Astrocyte (in vitro differentiated cells and primary cell): ENCODE measurements at regions not wholly inside any gene's neighbourhood (a gene's known extent, or its start where the extent isn't known, plus 50 kb on each side); places are given as distances from the start of the nearest gene placed in this dataset.
"Not testable (repeated sequence)": the region's sequence is repeated elsewhere in the genome, so short reads cannot be mapped to it uniquely, and the experiment has no call there.

Source experiments
- DNase-seq: peaks from one replicate; pipeline ENCODE4 v3.0.0-alpha.2; 2010; ENCODE audit warnings: low read depth
- FAIRE-seq: peaks from 2 replicates; lab custom pipeline; 2011; peaks lifted over from hg19 to GRCh38; lab: Jason Lieb, UNC
- H2AFZ ChIP-seq: 2 replicates; pipeline ENCODE4 v1.6.0; 2012; ENCODE audit warnings: low read depth, low read length, inconsistent platforms
- H3K27ac ChIP-seq: 2 replicates; pipeline ENCODE4 v1.5.1; 2011; ENCODE audit warnings: low read depth, low read length, inconsistent platforms
- H3K27me3 ChIP-seq: 2 replicates; pipeline ENCODE4 v1.6.0; 2011; ENCODE audit warnings: low read length, inconsistent platforms; ENCODE audit not compliant: insufficient read depth
- H3K36me3 ChIP-seq: 2 replicates; pipeline ENCODE4 v1.5.1; 2011; ENCODE audit warnings: low read length, inconsistent platforms; ENCODE audit not compliant: insufficient read depth
- H3K4me1 ChIP-seq: 2 replicates; pipeline ENCODE4 v1.5.1; 2011; ENCODE audit warnings: low read length, inconsistent platforms; ENCODE audit not compliant: insufficient read depth
- H3K4me2 ChIP-seq: 2 replicates; pipeline ENCODE4 v1.6.0; 2012; ENCODE audit warnings: low read length, inconsistent platforms
- H3K4me3 ChIP-seq: 2 replicates; pipeline ENCODE4 v1.5.1; 2011; ENCODE audit warnings: low read depth, mild to moderate bottlenecking, low read length, inconsistent platforms; ENCODE audit not compliant: insufficient read depth
- H3K79me2 ChIP-seq: 2 replicates; pipeline ENCODE4 v1.6.0; 2012; ENCODE audit warnings: mild to moderate bottlenecking, low read length, inconsistent platforms; ENCODE audit not compliant: insufficient read depth
- H3K9ac ChIP-seq: 2 replicates; pipeline ENCODE4 v1.6.0; 2012; ENCODE audit warnings: mild to moderate bottlenecking, low read length, inconsistent platforms
- H3K9me3 ChIP-seq: 2 replicates; pipeline ENCODE4 v1.5.1; 2012; ENCODE audit warnings: low read depth, mild to moderate bottlenecking, low read length, inconsistent platforms; ENCODE audit not compliant: insufficient read depth
- H4K20me1 ChIP-seq: 2 replicates; pipeline ENCODE4 v1.6.0; 2012; ENCODE audit warnings: low read length, inconsistent platforms; ENCODE audit not compliant: insufficient read depth
- H3K27ac Mint-ChIP-seq: one replicate; pipeline ENCODE4 v1.8.0; 2021; ENCODE audit warnings: mild to moderate bottlenecking, mixed read lengths; ENCODE audit not compliant: unreplicated experiment
- H3K27me3 Mint-ChIP-seq: one replicate; pipeline ENCODE4 v1.8.0; 2021; ENCODE audit warnings: low read depth, mixed read lengths; ENCODE audit not compliant: unreplicated experiment
- H3K36me3 Mint-ChIP-seq: one replicate; pipeline ENCODE4 v1.8.0; 2021; ENCODE audit warnings: low read depth, mixed read lengths; ENCODE audit not compliant: unreplicated experiment
- H3K4me1 Mint-ChIP-seq: one replicate; pipeline ENCODE4 v1.8.0; 2021; ENCODE audit warnings: low read depth, mixed read lengths; ENCODE audit not compliant: unreplicated experiment
- H3K4me3 Mint-ChIP-seq: one replicate; pipeline ENCODE4 v1.8.0; 2021; ENCODE audit warnings: mild to moderate bottlenecking, moderate library complexity, mixed read lengths; ENCODE audit not compliant: unreplicated experiment
- H3K9me3 Mint-ChIP-seq: one replicate; pipeline ENCODE4 v1.8.0; 2021; ENCODE audit warnings: mild to moderate bottlenecking, mixed read lengths; ENCODE audit not compliant: unreplicated experiment
- CTCF ChIP-seq: IDR thresholded peaks from 2 replicates; pipeline ENCODE4 v1.5.1; 2011; ENCODE audit warnings: low read depth, mild to moderate bottlenecking, inconsistent platforms, low read length, moderate library complexity; ENCODE audit not compliant: insufficient read depth
- EZH2 ChIP-seq: IDR thresholded peaks from 2 replicates; pipeline ENCODE4 v1.6.1; 2012; ENCODE audit warnings: mild to moderate bottlenecking, low read length, inconsistent platforms; ENCODE audit not compliant: insufficient read depth

- peak; percentile 88 for FAIRE-seq
- Mint-ChIP-seq H3K9me3 (peaks cover 8% of the 10 kb centered on the region), H3K27me3 (peaks cover 9% of the 10 kb centered on the region), H3K27ac (no peak overlapping the region), H3K4me3 (peak overlapping the region; percentile 31), H3K36me3 (no peaks in the 10 kb centered on the region), H3K4me1 (peaks cover 10% of the 10 kb centered on the region)
- Histone ChIP-seq H4K20me1 (peaks cover 27% of the 10 kb centered on the region), H3K4me3 (no peak overlapping the region), H3K9ac (peak overlapping the region; percentile 60), H3K27ac (peak overlapping the region; percentile 70), H3K4me1 (peaks cover 22% of the 10 kb centered on the region), H3K36me3 (no peaks in the 10 kb centered on the region), H3K27me3 (no peaks in the 10 kb centered on the region), H3K4me2 (peak overlapping the region; percentile 69), H2AFZ (no peak overlapping the region), H3K9me3 (peaks cover 3% of the 10 kb centered on the region), H3K79me2 (peaks cover 68% of the 10 kb centered on the region)
- peak; percentile 94 for DNase-seq
- TF ChIP-seq EZH2 (no peak), CTCF (no peak)
Measured at GRCh38 chr17:77332981-77333685, 192.4 kb downstream of the SEC14L1 start.

GRCh38 chr17:77337150-77337549, 196.4 kb downstream of the SEC14L1 start:
- peaks cover 4% of the 10 kb centered on the region for H3K4me1 Mint-ChIP-seq
- H2AFZ ChIP-seq = no peak overlapping the region
- H3K4me1 ChIP-seq = peaks cover 15% of the 10 kb centered on the region
- H3K79me2 ChIP-seq = peaks cover 36% of the 10 kb centered on the region
- H3K27me3 Mint-ChIP-seq = no peaks in the 10 kb centered on the region
- H3K4me2 ChIP-seq = no peak overlapping the region
- H3K27ac ChIP-seq = no peak overlapping the region
- no peak overlapping the region for H3K4me3 Mint-ChIP-seq
- H3K9me3 Mint-ChIP-seq = peaks cover 8% of the 10 kb centered on the region
- no peaks in the 10 kb centered on the region for H3K27me3 ChIP-seq
- TF ChIP-seq CTCF (no peak), EZH2 (no peak)
- no peaks in the 10 kb centered on the region for H3K36me3 ChIP-seq
- DNase-seq (no peak), FAIRE-seq (no peak)
- no peak overlapping the region for H3K27ac Mint-ChIP-seq
- H3K4me3 ChIP-seq = no peak overlapping the region
- peaks cover 3% of the 10 kb centered on the region for H3K9me3 ChIP-seq
- no peak overlapping the region for H3K9ac ChIP-seq
- peaks cover 9% of the 10 kb centered on the region for H4K20me1 ChIP-seq
- H3K36me3 Mint-ChIP-seq = no peaks in the 10 kb centered on the region

- H3K79me2 ChIP-seq = peaks cover 47% of the 10 kb centered on the region
- Mint-ChIP-seq H3K9me3 (peaks cover 21% of the 10 kb centered on the region), H3K27me3 (no peaks in the 10 kb centered on the region), H3K36me3 (peaks cover 3% of the 10 kb centered on the region), H3K4me3 (no peak overlapping the region), H3K27ac (no peak overlapping the region), H3K4me1 (peaks cover 6% of the 10 kb centered on the region)
- peaks cover 8% of the 10 kb centered on the region for H3K4me1 ChIP-seq
- TF ChIP-seq EZH2 (no peak), CTCF (no peak)
- FAIRE-seq = no peak
- no peak overlapping the region for H2AFZ ChIP-seq
- no peak overlapping the region for H3K27ac ChIP-seq
- H3K4me2 ChIP-seq = no peak overlapping the region
- peaks cover 3% of the 10 kb centered on the region for H3K9me3 ChIP-seq
- no peaks in the 10 kb centered on the region for H3K36me3 ChIP-seq
- H3K4me3 ChIP-seq = no peak overlapping the region
- no peak for DNase-seq
- no peaks in the 10 kb centered on the region for H3K27me3 ChIP-seq
- no peak overlapping the region for H3K9ac ChIP-seq
- H4K20me1 ChIP-seq = peaks cover 35% of the 10 kb centered on the region
Measured at GRCh38 chr17:77341069-77341541, 200.3 kb downstream of the SEC14L1 start.

- not testable (repeated sequence) for H3K4me3 ChIP-seq, H3K36me3 Mint-ChIP-seq, H3K27me3 Mint-ChIP-seq, H3K36me3 ChIP-seq, H3K4me3 Mint-ChIP-seq, H3K4me1 ChIP-seq, H3K9me3 ChIP-seq, H3K4me1 Mint-ChIP-seq, H3K9ac ChIP-seq, H3K27me3 ChIP-seq, H2AFZ ChIP-seq, DNase-seq, H3K27ac Mint-ChIP-seq, H3K27ac ChIP-seq, FAIRE-seq
- H4K20me1 ChIP-seq = peaks cover 44% of the 10 kb centered on the region
- H3K79me2 ChIP-seq = peaks cover 44% of the 10 kb centered on the region
- peaks cover 15% of the 10 kb centered on the region for H3K9me3 Mint-ChIP-seq
- peak overlapping the region; percentile 37 for H3K4me2 ChIP-seq
Measured at GRCh38 chr17:77342656-77342990, 201.9 kb downstream of the SEC14L1 start.
